Spleen (tissue), 11 donors: ENCODE measurements at regions not wholly inside any gene's neighbourhood (a gene's known extent, or its start where the extent isn't known, plus 50 kb on each side); places are given as distances from the start of the nearest gene placed in this dataset.
"Not testable (repeated sequence)": the region's sequence is repeated elsewhere in the genome, so short reads cannot be mapped to it uniquely, and the experiment has no call there.

Experiments used
- DNase-seq: peaks from one replicate; pipeline ENCODE4 v3.0.0-alpha.2; 2020
- H3K27ac ChIP-seq, 8 donors: fragments of 200-600 bp; sonication (generic) in 7 of 8; 1 replicate in 4 of 8; 2 replicates in 4 of 8; pipeline versions ENCODE4 v1.5.0 to v1.8.0; 2016 to 2021; ENCODE audit warnings: inconsistent platforms in 4 of 8, mild to moderate bottlenecking in 4 of 8, moderate library complexity in 1 of 8
- H3K27me3 ChIP-seq, 7 donors: fragments of 200-600 bp; sonication (generic) in 6 of 7; replicated peaks in 1 of 7; 1 replicate in 4 of 7; 2 replicates in 3 of 7; pipeline versions ENCODE4 v1.5.0 to v1.8.0; 2016 to 2021; ENCODE audit warnings: inconsistent platforms in 3 of 7, mild to moderate bottlenecking in 1 of 7
- H3K36me3 ChIP-seq, 6 donors: fragments of 200-600 bp; sonication (generic) in 5 of 6; 1 replicate in 4 of 6; 2 replicates in 2 of 6; pipeline versions ENCODE4 v1.5.0 to v1.8.0; 2016 to 2021; ENCODE audit warnings: inconsistent platforms in 2 of 6
- H3K4me1 ChIP-seq, 6 donors: fragments of 200-600 bp; sonication (generic) in 5 of 6; 1 replicate in 3 of 6; 2 replicates in 3 of 6; pipeline versions ENCODE4 v1.5.0 to v1.8.0; 2016 to 2021; ENCODE audit warnings: inconsistent platforms in 3 of 6
- H3K4me3 ChIP-seq, 8 donors: fragments of 200-600 bp; sonication (generic) in 7 of 8; 1 replicate in 4 of 8; 2 replicates in 4 of 8; pipeline versions ENCODE4 v1.5.0 to v1.8.0; 2016 to 2021; ENCODE audit warnings: inconsistent platforms in 4 of 8, mild to moderate bottlenecking in 4 of 8, moderate library complexity in 2 of 8
- H3K9me3 ChIP-seq, 8 donors: fragments of 200-600 bp; sonication (generic) in 7 of 8; 1 replicate in 4 of 8; 2 replicates in 4 of 8; pipeline versions ENCODE4 v1.5.0 to v1.8.0; 2016 to 2021; ENCODE audit warnings: inconsistent platforms in 4 of 8
- CTCF ChIP-seq, 11 experiments: fragments of 200-600 bp in 7 of 11; fragments of 450-650 bp in 4 of 11; sonication (generic) in 4 of 11; IDR thresholded peaks in 8 of 11; conservative IDR thresholded peaks in 3 of 11; 1 replicate in 7 of 11; 2 replicates in 4 of 11; pipeline versions ENCODE4 v1.4.0 to v1.8.0; 2016 to 2021; ENCODE audit warnings: antibody characterized with exemption in 11 of 11, inconsistent platforms in 4 of 11, mild to moderate bottlenecking in 1 of 11
- POLR2A ChIP-seq, 3 donors: fragments of 450-650 bp; IDR thresholded peaks; one replicate each; pipeline ENCODE4 v1.5.1; 2017; ENCODE audit warnings: antibody characterized with exemption in 3 of 3, mild to moderate bottlenecking in 1 of 3
- POLR2AphosphoS5 ChIP-seq, 3 donors: sonication (generic); formaldehyde crosslinking; IDR thresholded peaks; one replicate each; pipeline ENCODE4 v1.5.1; 2017; ENCODE audit warnings: antibody characterized with exemption in 3 of 3
- WGBS, 5 donors: extraction: QIAGEN DNeasy Blood & Tissue Kit in 3 of 5; methylation state at CpG; one replicate each; pipeline versions ENCODE4 v1.1.5 to v1.1.7; 2013 to 2018; 5-methylcytosine and 5-hydroxymethylcytosine counted together
- intact Hi-C: fragments of 100-400 bp; cut with DNase I; formaldehyde crosslinking; loops from one replicate; pipeline ENCODE4 v1.15.0; 2023; ENCODE audit warnings: low total_unique reads
- donor health status: healthy with polysubstance abuse.
- donor health status: DM: no; HTN: no; CAD: no; lungs with moderate emphysema.
- donor health status: DM: no; HTN: no; CAD: no.
- donor health status: Bipolar disorder and iron deficiency.
- donor health status: healthy.
- donor health status: DM: no; HTN: no; CAD: no.
- donor health status: DM: yes; HTN: yes; CAD: no.

DNA sequence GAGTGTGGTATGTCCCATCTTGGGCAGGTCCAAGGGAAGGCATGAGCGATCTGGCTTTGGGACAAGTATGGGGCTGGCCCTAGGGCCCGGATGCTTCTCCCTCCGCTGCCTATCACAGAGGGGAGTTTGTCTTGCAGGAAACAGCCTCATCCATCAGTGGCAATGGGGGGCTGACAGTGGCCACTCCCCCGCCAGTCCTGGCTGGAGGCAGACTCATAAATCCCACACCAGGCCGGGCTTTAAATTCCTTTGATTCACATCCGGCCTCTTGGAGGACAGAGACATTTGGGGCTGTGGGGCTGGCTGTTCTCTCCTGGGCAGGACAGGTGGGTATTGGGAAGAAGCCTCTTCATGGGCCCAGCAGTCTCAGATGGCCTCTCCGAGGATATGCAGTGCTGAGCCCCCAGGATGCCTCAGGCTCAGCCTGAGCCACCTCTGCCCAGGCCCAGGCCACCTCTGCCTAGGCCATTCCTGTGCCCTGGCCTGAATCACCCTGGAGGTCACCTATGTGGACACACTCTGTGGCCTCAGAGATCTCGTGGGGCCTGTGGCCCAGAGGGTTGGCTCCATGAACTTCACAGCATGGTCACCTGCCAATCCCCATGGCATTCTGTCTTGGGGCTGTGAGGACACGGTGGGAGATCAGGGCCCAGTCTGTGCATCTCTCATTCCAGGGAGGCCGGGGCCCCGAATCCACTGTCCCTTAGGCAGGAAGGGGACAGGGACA lies 84.2 kb upstream of the GOLGA6L4 start:
- no peaks in the 10 kb centered on the region for H3K36me3 ChIP-seq
- 67 to 83% (median 80%) methylated on average over 9 to 11 of the region's 11 CpGs for WGBS, 5 donors
- intact Hi-C loops = no loop called here
- H3K27me3 ChIP-seq = peaks cover 0 to 5% (median 0%) of the 10 kb centered on the region in 7 donors
- no peaks in the 10 kb centered on the region for H3K4me1 ChIP-seq
- H3K27ac ChIP-seq = no peak overlapping the region
- no peak for DNase-seq
- no peak for TF ChIP-seq POLR2A (IDR thresholded peaks at IDR 0.05)
- no peak for TF ChIP-seq POLR2AphosphoS5 (IDR thresholded peaks at IDR 0.05)
- no peak for TF ChIP-seq CTCF (IDR thresholded peaks at IDR 0.05 in 8 of 11, conservative IDR thresholded peaks at IDR 0.05 in 3 of 11)
- H3K4me3 ChIP-seq = no peak overlapping the region
- H3K9me3 ChIP-seq = no peaks in the 10 kb centered on the region

DNA sequence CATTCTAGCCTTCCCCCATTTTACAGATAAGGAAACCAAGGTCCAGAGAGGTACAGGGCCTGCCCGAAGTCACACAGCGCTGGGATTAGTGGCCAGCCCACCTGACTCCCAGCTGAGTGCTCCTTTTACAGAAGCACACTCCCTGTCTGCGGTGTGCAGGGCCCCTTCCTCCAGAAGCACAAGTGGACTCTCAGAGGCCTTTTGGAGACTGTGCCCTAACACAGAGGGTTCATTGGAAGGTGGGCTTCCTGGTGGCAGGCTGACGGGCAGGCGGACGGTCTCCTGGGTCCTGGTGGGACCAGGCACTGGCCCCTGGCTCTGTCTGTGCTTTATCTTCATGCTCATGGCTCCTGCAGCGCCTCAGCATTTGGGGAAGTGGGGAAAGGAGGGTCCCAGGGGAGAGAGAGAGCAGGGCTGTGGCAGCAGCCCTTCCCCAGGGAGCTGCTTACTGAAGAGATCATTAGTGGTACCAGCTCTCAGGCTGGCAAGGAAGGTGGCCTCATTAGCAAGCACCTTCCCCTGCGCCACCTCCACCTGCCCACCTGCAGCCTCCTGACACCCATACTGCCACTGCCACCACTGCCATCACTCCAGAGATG lies 83.1 kb upstream of the GOLGA6L4 start:
- peaks cover 0 to 11% (median 0%) of the 10 kb centered on the region in 7 donors for H3K27me3 ChIP-seq
- intact Hi-C loops, DNase-seq, H3K4me1 ChIP-seq, H3K27ac ChIP-seq, H3K9me3 ChIP-seq, H3K4me3 ChIP-seq, H3K36me3 ChIP-seq: not testable (repeated sequence)
- WGBS, 5 donors = 78 to 95% (median 85%) methylated on average over 3 to 8 of the region's 8 CpGs

DNA sequence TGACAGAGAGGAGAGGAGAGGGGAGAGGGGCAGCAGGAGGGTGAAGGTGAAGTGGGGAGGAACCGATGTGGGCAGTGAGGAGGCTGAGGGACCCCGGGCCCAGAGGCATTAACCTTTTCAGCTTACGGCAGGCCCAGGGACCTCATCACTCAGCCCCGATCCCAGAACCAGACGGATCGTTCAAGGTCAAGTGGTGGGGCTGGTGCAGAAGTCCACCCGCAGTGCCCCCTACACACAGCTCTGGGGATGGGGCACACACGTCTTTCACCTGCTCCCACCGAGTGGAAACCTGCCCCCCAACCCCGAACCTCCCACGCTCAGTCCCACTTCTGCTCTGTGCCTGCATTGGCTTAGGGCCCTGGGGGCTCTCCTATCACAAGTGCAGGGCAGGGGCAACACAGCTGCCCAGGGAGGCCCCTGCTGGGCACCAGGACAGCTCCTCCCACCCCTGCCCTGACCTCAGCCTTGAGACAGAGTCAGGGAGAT lies 81.9 kb upstream of the GOLGA6L4 start:
- H3K27ac ChIP-seq, H3K36me3 ChIP-seq, H3K4me3 ChIP-seq, H3K9me3 ChIP-seq, intact Hi-C loops, H3K4me1 ChIP-seq: not testable (repeated sequence)
- DNase-seq = peak; percentile 46
- peaks cover 0 to 11% (median 0%) of the 10 kb centered on the region in 7 donors for H3K27me3 ChIP-seq
- 78 to 90% (median 86%) methylated on average over 11 of the region's 11 CpGs for WGBS, 5 donors

- H3K4me1 ChIP-seq, H3K36me3 ChIP-seq, H3K9me3 ChIP-seq, H3K4me3 ChIP-seq, H3K27ac ChIP-seq, intact Hi-C loops: not testable (repeated sequence)
- peaks cover 0 to 11% (median 0%) of the 10 kb centered on the region in 7 donors for H3K27me3 ChIP-seq
- WGBS, 5 donors = 71 to 91% (median 77%) methylated on average over 8 of the region's 8 CpGs
- peak; percentile 37 for DNase-seq
Measured at GRCh38 chr15:84154314-84154713, 81.3 kb upstream of the GOLGA6L4 start.

- H3K4me3 ChIP-seq, H3K9me3 ChIP-seq, intact Hi-C loops, H3K27ac ChIP-seq, H3K4me1 ChIP-seq, H3K36me3 ChIP-seq: not testable (repeated sequence)
- WGBS, 5 donors = 86 to 97% (median 94%) methylated on average over 4 to 9 of the region's 9 CpGs
- peak; percentile 61 for DNase-seq
- peaks cover 0 to 11% (median 0%) of the 10 kb centered on the region in 7 donors for H3K27me3 ChIP-seq
Measured at GRCh38 chr15:84154787-84155186, 80.8 kb upstream of the GOLGA6L4 start.

DNA sequence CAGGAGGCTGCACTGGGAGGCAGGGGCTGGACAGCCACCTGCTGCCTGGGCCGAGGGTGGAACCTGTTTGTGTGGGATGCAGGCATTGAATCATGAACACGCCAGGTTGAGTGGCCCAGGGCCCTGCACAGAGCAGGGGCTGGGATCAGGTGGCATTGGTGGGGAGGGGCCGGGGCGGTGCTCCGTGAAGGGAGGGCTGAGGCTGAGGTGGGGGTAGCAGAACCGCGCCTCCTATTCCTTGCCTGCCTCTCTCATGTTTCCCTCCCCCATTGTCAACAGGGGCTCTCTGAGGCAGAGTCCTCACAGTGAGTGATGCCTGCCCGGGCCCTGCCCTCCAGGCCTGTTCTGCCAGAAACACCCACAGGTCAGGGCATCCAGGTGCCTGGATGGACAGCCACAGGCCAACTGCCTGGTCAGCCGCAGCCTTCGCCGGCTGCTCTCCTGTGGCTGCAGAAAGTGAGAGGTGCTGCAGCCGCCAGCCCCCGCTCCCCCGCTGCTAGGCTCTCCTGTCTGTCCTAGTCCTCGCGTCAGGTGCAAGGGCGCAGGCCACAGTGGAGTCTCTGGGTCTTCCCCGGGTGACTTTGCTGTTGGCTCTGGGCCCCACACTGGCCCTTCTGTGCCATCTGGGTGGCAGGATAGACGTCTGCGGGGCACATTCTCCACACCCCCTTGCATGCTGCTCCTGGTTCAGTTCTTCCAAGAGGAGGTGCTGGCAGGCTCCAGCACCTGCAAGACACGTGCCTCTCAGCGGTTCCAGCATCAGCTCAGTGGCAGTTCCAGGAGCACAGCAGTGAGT lies 79.6 kb upstream of the GOLGA6L4 start:
- H3K4me3 ChIP-seq, H3K4me1 ChIP-seq, intact Hi-C loops, H3K27ac ChIP-seq, H3K36me3 ChIP-seq, H3K9me3 ChIP-seq: not testable (repeated sequence)
- 84 to 94% (median 86%) methylated on average over 12 to 21 of the region's 22 CpGs for whole genome bisulfite sequencing, 5 donors
- H3K27me3 ChIP-seq = peaks cover 0 to 11% (median 0%) of the 10 kb centered on the region in 7 donors
- peak; percentile 70 for DNase-seq

GRCh38 chr15:84156588-84156840 lies 79.1 kb upstream of the GOLGA6L4 start:
- H3K36me3 ChIP-seq, H3K4me3 ChIP-seq, H3K9me3 ChIP-seq, H3K27ac ChIP-seq, intact Hi-C loops, H3K4me1 ChIP-seq: not testable (repeated sequence)
- peak; percentile 50 for DNase-seq
- WGBS, 5 donors = 69 to 87% (median 82%) methylated on average over 3 of the region's 3 CpGs
- H3K27me3 ChIP-seq = peaks cover 0 to 11% (median 0%) of the 10 kb centered on the region in 7 donors

DNA sequence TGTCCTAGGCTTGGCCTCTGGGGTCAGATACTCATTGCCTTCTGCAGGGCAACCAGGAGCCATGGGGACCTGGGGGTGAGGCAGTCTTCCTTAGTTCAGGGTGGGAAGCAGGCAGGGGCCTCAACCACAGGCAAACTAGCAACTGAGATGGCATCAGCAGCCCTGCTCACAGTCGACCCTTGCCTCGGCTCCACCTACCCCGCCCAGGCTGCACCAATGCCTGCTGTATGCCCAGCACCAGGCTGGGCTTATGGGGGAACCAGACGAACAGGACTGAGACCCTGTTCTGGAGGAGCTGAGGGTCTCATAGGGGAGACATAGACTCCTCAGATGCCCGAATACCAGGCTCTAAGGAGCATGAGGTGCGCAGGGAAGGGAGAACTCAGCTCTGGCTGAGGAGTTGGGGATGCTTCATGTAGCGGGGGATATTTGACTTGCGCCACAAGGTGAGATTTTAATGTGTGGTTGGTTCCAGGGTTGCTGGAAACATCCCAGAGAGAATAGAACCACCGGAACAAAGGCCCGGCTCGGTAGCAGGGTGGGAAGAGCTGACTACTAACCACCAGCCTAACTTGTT lies 78.4 kb upstream of the GOLGA6L4 start:
- WGBS, 5 donors = 87 to 94% (median 92%) methylated on average over 8 to 11 of the region's 11 CpGs
- intact Hi-C loops, H3K4me3 ChIP-seq, H3K9me3 ChIP-seq, H3K36me3 ChIP-seq, H3K4me1 ChIP-seq, H3K27ac ChIP-seq: not testable (repeated sequence)
- H3K27me3 ChIP-seq = peaks cover 0 to 11% (median 0%) of the 10 kb centered on the region in 7 donors
- DNase-seq = peak; percentile 52

DNA sequence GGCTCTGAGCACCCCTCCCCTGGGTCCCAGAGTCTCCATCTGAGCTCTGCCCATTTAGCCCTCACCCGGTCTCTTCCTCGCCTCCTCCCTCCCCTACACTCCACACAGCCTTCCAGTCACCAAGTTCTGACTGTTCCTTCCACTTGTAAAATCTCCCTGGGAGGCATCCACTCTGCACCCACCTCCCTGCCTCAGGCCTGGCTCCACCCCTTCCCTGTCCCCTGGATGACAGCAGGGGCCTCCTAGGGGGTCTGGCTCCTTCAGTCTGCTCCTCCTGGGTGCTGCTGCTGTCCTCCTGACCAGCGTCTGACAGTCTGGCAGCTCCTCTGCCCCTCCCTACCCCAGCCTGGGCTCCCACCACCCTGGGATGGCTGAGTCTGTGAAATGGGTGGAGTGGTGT lies 77.7 kb upstream of the GOLGA6L4 start:
- H3K36me3 ChIP-seq, H3K9me3 ChIP-seq, H3K27ac ChIP-seq, H3K4me1 ChIP-seq, H3K4me3 ChIP-seq, intact Hi-C loops: not testable (repeated sequence)
- DNase-seq = peak; percentile 17
- 76 to 90% (median 79%) methylated on average over 3 of the region's 3 CpGs for WGBS, 5 donors
- peaks cover 0 to 11% (median 0%) of the 10 kb centered on the region in 7 donors for H3K27me3 ChIP-seq
